VCaP (cell line): ENCODE measurements at regions not wholly inside any gene's neighbourhood (a gene's known extent, or its start where the extent isn't known, plus 50 kb on each side); places are given as distances from the start of the nearest gene placed in this dataset.
A peak's percentile ranks its signal among the peaks of the same experiment; 100 is the strongest.

Experiments
- H3K27ac ChIP-seq: fragments of 450-650 bp; 2 replicates; pipeline ENCODE4 v1.5.1; 2017
- TF ChIP-seq, protein P1 (sequence below): fragments of 450-650 bp; conservative IDR thresholded peaks from 2 replicates; pipeline ENCODE4 v1.5.1; 2017; ENCODE audit warnings: mild to moderate bottlenecking, moderate library complexity

DNA sequence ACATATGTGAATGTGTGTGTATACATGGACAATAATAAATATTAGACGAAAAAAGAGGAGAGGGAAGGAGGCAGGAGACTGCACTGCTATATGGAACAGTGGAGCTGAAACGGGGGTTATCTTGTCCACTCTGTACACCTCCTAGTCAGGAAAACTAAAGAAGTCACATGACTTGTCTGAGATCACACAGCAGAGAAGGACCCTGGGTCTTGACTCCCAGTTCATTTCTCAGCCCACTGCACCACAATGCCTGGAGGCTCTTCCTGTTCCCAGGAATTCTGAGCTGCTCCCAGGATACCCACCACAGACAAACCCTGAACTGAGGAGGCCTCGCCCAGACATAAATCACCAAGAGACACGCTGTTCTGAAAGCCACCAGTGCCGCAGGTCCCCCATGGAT, 349.6 kb downstream of the CTTN start:
- no peak overlapping the region for H3K27ac ChIP-seq
- TF ChIP-seq, protein P1, sequence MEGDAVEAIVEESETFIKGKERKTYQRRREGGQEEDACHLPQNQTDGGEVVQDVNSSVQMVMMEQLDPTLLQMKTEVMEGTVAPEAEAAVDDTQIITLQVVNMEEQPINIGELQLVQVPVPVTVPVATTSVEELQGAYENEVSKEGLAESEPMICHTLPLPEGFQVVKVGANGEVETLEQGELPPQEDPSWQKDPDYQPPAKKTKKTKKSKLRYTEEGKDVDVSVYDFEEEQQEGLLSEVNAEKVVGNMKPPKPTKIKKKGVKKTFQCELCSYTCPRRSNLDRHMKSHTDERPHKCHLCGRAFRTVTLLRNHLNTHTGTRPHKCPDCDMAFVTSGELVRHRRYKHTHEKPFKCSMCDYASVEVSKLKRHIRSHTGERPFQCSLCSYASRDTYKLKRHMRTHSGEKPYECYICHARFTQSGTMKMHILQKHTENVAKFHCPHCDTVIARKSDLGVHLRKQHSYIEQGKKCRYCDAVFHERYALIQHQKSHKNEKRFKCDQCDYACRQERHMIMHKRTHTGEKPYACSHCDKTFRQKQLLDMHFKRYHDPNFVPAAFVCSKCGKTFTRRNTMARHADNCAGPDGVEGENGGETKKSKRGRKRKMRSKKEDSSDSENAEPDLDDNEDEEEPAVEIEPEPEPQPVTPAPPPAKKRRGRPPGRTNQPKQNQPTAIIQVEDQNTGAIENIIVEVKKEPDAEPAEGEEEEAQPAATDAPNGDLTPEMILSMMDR = no peak

DNA sequence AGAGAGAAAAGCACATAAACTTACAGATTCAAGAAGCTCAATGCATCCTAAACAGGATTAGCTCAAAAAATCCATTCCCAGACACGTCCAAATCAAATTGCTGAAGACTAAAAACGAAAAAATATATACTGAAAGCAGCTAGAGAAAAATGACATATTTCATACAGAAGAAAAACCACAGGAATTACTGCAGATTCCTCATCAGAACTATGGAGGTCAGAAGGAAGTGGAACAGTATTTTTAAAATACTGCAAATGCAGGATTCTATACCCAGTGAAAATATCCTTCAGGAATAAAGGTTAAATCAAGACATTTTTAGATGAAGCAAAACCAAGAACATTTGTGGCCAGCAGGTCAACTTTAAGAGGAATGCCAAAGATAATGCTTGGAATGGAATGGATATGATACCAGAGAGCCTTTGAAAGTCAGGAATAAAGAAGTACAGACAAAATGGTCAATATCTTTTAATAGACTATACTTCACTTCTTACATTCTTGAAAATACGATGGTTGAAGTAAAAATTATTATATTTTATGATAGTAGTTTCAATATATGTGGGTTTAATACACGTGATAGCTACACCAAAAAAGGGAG, 352.9 kb downstream of the CTTN start:
- TF ChIP-seq, protein P1 = no peak
- H3K27ac ChIP-seq = no peak overlapping the region

DNA sequence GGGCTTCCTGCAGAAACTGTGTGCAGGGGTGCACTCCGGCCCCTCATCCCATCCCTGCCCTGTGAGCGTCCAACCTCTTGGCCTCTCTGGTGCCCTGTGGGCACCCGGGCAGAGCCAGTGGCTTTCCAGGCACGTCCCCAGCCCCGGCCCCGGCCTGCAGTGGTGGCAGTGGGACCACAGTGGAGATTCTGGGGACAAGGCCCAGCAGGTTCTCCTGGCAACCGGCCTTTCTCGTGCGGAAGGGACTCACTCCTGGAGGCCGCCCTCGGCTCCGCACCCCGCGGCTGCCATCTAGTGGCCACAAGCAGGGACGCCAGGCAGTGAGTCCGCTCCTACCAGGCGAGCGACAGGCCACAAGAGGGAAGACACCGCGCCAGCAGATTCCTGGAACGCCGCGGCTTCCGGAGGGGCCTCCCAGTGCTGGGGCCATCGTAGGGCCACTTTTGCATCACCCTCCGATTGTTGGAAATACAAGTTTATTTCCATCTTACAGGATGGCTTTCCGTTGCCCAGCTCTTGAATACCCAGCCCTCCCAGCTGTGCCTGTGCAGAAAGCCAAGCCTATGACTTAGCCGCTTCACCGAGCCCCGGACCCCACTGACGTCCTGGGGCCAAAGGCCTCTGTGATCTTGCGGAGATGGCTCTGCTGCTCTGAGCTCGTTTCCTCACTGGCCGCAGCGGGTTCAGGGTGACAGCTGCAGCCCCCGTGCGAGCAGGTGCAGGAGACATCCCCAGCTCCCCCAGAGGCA, 357.3 kb downstream of the CTTN start:
- TF ChIP-seq, protein P1 = peak; percentile 99
- peak overlapping the region; percentile 43; the same call in 1 of the 2 replicates for H3K27ac ChIP-seq

DNA sequence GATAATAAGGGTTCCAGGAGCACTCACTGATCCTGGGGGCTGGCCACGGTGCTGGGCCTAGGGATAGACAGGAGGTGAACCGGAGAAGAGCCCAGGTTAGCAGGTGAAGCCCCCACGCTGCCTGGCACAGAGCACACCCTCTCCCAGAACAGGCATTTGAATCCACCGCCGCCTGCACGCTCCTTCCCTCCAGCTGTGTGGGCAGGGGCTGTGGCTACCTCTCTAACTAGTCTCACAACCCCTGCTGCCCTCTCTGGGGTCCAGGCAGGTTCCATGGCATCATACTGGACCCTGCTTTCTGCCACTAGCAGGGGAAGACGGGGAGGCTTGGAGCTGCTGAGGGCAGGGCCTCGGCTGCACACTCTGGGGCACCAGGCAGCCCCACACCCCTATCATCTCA, 358.0 kb downstream of the CTTN start:
- TF ChIP-seq, protein P1 = no peak
- H3K27ac ChIP-seq = no peak overlapping the region; the same call in 1 of the 2 replicates

DNA sequence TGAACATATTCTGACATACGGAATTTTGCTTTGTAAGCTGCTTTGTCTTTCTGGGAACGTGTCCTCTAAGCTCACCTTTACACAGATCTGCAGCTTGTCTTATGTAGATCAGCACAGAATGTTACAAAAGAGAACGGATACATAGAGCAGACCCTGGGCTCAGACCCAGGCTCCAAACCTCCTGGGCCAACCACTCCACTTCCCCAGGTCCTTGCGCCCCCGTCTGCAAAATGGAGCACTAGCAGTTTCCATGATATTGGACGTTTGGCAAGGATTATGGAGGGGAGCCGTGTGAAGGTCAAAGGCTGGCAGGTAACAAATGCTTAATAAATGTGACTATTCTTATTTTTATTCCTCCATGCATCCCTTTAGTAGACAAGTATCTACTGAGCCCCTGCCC, 358.4 kb downstream of the CTTN start:
- no peak overlapping the region for H3K27ac ChIP-seq
- TF ChIP-seq, protein P1 = no peak

DNA sequence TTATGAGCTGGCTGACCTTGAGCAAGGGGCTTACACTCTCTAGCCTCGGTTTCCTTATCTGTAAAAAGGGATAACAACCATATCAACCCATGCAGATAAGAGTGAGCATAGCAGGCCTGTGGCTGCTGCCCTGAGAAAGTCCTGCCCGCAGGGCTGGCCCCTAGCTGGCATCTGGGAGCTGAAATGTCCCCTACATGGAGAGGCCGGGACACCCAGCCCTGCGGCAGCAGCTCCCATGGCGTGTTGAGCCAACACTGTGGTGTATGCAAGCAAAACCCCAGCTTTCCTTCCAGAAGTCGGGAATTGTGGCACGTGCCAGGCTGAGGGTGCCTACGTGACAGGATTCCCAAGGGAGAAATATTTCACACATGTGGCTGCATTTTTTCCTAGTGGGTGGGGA, 358.9 kb downstream of the CTTN start:
- TF ChIP-seq, protein P1 = no peak
- H3K27ac ChIP-seq = no peak overlapping the region

DNA sequence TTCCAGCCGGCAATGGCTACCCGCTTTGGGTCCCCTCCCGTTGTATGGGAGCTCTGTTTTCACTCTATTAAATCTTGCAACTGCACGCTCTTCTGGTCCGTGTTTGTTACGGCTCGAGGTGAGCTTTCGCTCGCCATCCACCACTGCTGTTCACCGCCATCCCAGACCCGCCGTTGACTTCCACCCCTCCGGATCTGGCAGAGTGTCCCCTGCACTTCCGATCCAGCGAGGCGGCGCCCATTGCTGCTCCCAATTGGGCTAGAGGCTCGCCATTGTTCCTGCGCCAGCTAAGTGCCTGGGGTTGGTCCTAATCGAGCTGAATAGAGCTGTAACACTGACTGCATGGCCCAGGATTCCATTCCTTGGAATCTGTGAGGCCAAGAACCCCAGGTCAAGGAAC, 359.9 kb downstream of the CTTN start:
- TF ChIP-seq, protein P1 = no peak

More for the DNA sequence above, 359.9 kb downstream of the CTTN start:
- no peak overlapping the region for H3K27ac ChIP-seq
